Heart right ventricle (tissue), 16 donors: ENCODE measurements at regions not wholly inside any gene's neighbourhood (a gene's known extent, or its start where the extent isn't known, plus 50 kb on each side); places are given as distances from the start of the nearest gene placed in this dataset.

Experiments
- ATAC-seq, 8 donors: fragments of 200-7000 bp; cut with Tn5 transposase; one replicate each; pipeline ENCODE4 v1.9.1; 2020; ENCODE audit warnings: mild to moderate bottlenecking in 8 of 8, moderate library complexity in 8 of 8, moderate number of reproducible peaks in 1 of 8
- DNase-seq, 2 donors: peaks; one replicate each; pipeline ENCODE4 v3.0.0-alpha.2; 2020
- H3K27ac ChIP-seq, 10 donors: fragments of 200-600 bp; sonication (generic) in 2 of 10; one replicate each; pipeline versions ENCODE4 v1.5.0 to v1.8.0; 2020 to 2022; ENCODE audit warnings: mild to moderate bottlenecking in 3 of 10
- H3K27me3 ChIP-seq, 7 donors: fragments of 200-600 bp; one replicate each; pipeline ENCODE4 v1.8.0; 2021 to 2022; ENCODE audit warnings: mild to moderate bottlenecking in 2 of 7
- H3K36me3 ChIP-seq, 9 donors: fragments of 200-600 bp; sonication (generic) in 1 of 9; one replicate each; pipeline versions ENCODE4 v1.5.0 to v1.8.0; 2020 to 2022; ENCODE audit warnings: mild to moderate bottlenecking in 2 of 9
- H3K4me1 ChIP-seq, 9 donors: fragments of 200-600 bp; sonication (generic) in 1 of 9; one replicate each; pipeline versions ENCODE4 v1.5.0 to v1.8.0; 2020 to 2022; ENCODE audit warnings: mild to moderate bottlenecking in 4 of 9
- H3K4me3 ChIP-seq, 10 donors: fragments of 200-600 bp; sonication (generic) in 2 of 10; one replicate each; pipeline versions ENCODE4 v1.5.0 to v1.8.0; 2020 to 2022; ENCODE audit warnings: mild to moderate bottlenecking in 7 of 10, moderate library complexity in 2 of 10
- H3K9me3 ChIP-seq, 11 donors: fragments of 200-600 bp in 10 of 11; sonication (generic) in 2 of 11; one replicate each; pipeline versions ENCODE4 v1.5.0 to v1.8.0; 2013 to 2022; ENCODE audit warnings: mild to moderate bottlenecking in 2 of 11, control low read depth in 1 of 11, moderate library complexity in 1 of 11
- WGBS, 2 donors: extraction: QIAGEN DNeasy Blood & Tissue Kit; methylation state at CpG; one replicate each; pipeline ENCODE4 v1.1.7; 2013; ENCODE audit warnings: inconsistent platforms in 1 of 2; 5-methylcytosine and 5-hydroxymethylcytosine counted together
- intact Hi-C, 10 donors: fragments of 100-400 bp; cut with DNase I; formaldehyde crosslinking; loops; one replicate each; pipeline versions ENCODE4 v1.11.1 to v1.14.2; 2022
- TF ChIP-seq, protein P1 (sequence below), 9 donors: fragments of 200-600 bp; sonication (generic) in 2 of 9; IDR thresholded peaks; one replicate each; pipeline versions ENCODE4 v1.5.0 to v1.8.0; 2021 to 2022; ENCODE audit warnings: antibody characterized with exemption in 9 of 9, mild to moderate bottlenecking in 5 of 9, moderate library complexity in 1 of 9
- donor health status: Arrhythmogenic right ventricular cardiomyopathy.
- donor health status: ischemic (EF 13 %, LVEDD 7.1; RV severe dilation, severe dysfunction).
- donor health status: healthy with polysubstance abuse.
- donor health status: DM: no; HTN: yes; CAD: no.
- donor health status: DM: no; HTN: no; CAD: no.
- donor health status: ischemic (EF 25% LVEDD 6.9; RV normal size, moderate dysfunction).
- donor health status: ischemic (EF 25% LVEDD 5.7; RV mildly dilated, moderate dysfunction).
- donor health status: healthy.
- donor health status: DM: yes; HTN: yes; CAD: no.
- donor health status: Ischemic cardiomyopathy.
- donor health status: ischemic (EF 35%, LVEDD 5.7; RV mildly dilated, moderate dysfunction).
- donor health status: nonischemic (EF 11% LVEDD 7.7; RV severe dilation, severe dysfunction).
- donor health status: DM: yes; HTN: yes; CAD: no.
- donor health status: PGD.
- donor health status: ischemic (EF 29% LVEDD 5.4; RV normal size, mild dysfunction).
- donor health status: nonischemic (EF 23%, LVEDD 6.1; RV moderate dilation, normal function).

DNA sequence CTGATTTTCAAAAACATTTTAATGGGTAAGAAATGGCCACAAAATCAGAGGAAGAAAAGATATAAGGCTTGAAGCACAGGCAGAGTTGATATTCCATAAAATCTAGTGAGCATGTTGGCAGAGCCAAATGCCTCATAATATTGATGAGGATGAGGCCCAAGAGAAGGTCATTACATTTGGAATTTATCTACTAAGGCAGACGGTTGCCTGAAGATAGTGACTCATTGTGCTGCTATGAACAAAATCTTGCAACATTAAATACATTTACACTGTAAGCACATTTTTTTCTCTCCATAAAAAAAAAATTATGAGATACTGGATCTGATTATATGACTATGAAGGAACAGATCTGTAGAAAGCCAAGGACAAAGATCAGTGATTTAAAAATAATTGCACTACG is 881.4 kb upstream of the CHORDC1 start:
- TF ChIP-seq, protein P1, sequence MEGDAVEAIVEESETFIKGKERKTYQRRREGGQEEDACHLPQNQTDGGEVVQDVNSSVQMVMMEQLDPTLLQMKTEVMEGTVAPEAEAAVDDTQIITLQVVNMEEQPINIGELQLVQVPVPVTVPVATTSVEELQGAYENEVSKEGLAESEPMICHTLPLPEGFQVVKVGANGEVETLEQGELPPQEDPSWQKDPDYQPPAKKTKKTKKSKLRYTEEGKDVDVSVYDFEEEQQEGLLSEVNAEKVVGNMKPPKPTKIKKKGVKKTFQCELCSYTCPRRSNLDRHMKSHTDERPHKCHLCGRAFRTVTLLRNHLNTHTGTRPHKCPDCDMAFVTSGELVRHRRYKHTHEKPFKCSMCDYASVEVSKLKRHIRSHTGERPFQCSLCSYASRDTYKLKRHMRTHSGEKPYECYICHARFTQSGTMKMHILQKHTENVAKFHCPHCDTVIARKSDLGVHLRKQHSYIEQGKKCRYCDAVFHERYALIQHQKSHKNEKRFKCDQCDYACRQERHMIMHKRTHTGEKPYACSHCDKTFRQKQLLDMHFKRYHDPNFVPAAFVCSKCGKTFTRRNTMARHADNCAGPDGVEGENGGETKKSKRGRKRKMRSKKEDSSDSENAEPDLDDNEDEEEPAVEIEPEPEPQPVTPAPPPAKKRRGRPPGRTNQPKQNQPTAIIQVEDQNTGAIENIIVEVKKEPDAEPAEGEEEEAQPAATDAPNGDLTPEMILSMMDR (IDR thresholded peaks at IDR 0.05), result no peak
- H3K9me3 ChIP-seq, result peaks cover 0 to 6% (median 0%) of the 10 kb centered on the region in 11 donors
- intact Hi-C loops, result no loop called here
- DNase-seq, result no peak
- ATAC-seq, result no peak
- H3K4me1 ChIP-seq, result no peaks in the 10 kb centered on the region
- 42 to 43% methylated on average over 2 of the region's 2 CpGs for WGBS, 2 donors
- no peaks in the 10 kb centered on the region for H3K27me3 ChIP-seq
- H3K27ac ChIP-seq, result no peak overlapping the region
- H3K36me3 ChIP-seq, result no peaks in the 10 kb centered on the region
- H3K4me3 ChIP-seq, result no peak overlapping the region

DNA sequence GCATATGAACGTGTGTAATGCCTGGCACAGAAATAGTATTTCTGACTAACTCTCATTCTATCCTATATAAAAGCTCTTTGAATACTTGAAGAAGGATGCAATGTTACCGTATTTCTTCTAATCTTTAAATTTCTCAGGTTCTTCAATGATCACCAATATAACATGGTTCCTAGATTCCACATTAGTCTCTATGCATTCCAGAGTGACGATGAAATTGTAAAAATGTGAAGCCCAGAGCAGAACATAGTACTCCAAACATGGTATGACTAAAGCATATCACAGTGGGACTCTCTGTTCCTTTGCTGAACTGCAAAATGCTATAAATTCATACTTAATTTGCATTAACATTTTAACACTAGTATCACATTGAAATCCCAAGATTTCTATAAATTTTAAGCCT is 877.6 kb upstream of the CHORDC1 start:
- Histone ChIP-seq H3K4me1 (no peaks in the 10 kb centered on the region), H3K27me3 (no peaks in the 10 kb centered on the region), H3K36me3 (no peaks in the 10 kb centered on the region), H3K4me3 (no peak overlapping the region), H3K27ac (no peak overlapping the region), H3K9me3 (peaks cover 0 to 6% (median 0%) of the 10 kb centered on the region in 11 donors)
- intact Hi-C loops, result no loop called here
- DNase-seq, result no peak
- TF ChIP-seq, protein P1 (IDR thresholded peaks at IDR 0.05), result no peak
- no peak for ATAC-seq
- 65 to 83% methylated on average over 3 of the region's 3 CpGs for WGBS, 2 donors

DNA sequence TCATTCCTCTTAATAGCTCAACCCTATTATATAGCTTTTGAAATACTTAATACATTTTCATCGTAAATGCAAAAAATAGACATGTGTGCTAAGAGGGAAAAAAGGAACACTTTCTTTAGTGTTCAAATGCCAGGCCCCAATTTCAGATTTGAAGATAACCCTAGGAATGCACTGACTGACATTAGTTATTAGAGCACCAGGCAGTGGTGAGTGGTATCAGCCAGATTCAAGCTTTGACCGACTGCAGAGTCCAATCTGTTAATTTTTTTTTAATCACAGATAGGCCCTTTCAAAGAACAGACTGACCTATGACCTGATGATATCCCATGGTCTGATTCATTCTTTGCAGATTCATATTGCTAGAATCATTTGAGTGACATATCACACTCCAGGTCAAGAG is 874.2 kb upstream of the CHORDC1 start:
- Histone ChIP-seq H3K36me3 (no peaks in the 10 kb centered on the region), H3K27ac (no peak overlapping the region), H3K9me3 (no peaks in the 10 kb centered on the region), H3K4me3 (no peak overlapping the region), H3K27me3 (no peaks in the 10 kb centered on the region), H3K4me1 (no peaks in the 10 kb centered on the region)
- intact Hi-C loops, result no loop called here
- WGBS, 2 donors, result 47 to 51% methylated on average over 2 of the region's 2 CpGs
- ATAC-seq, result no peak
- TF ChIP-seq, protein P1 (IDR thresholded peaks at IDR 0.05), result no peak
- no peak for DNase-seq

DNA sequence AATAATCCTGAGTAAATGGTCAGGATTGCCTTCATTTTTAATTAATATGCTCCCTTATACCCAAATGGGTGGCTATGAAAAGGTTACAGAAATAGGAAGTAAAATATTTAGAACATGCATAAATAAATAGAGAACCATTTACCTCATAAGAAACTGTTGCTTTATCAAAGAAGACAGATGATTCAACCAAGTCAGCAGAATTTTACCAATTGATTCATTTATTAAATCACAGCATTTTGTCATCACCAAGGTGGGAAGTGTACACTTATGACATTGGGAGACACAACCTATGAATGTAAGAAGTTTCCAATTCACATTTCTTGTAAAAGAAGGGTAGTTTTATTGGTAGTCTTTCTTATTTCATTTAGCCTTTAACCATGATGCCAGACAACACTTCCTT is 870.3 kb upstream of the CHORDC1 start:
- intact Hi-C loops, result no loop called here
- DNase-seq (no peak), ATAC-seq (no peak)
- H3K36me3 ChIP-seq, result no peaks in the 10 kb centered on the region
- TF ChIP-seq, protein P1 (IDR thresholded peaks at IDR 0.05), result no peak
- H3K27me3 ChIP-seq, result no peaks in the 10 kb centered on the region
- no peaks in the 10 kb centered on the region for H3K9me3 ChIP-seq
- no peak overlapping the region for H3K27ac ChIP-seq
- no peak overlapping the region for H3K4me3 ChIP-seq
- no peaks in the 10 kb centered on the region for H3K4me1 ChIP-seq

DNA sequence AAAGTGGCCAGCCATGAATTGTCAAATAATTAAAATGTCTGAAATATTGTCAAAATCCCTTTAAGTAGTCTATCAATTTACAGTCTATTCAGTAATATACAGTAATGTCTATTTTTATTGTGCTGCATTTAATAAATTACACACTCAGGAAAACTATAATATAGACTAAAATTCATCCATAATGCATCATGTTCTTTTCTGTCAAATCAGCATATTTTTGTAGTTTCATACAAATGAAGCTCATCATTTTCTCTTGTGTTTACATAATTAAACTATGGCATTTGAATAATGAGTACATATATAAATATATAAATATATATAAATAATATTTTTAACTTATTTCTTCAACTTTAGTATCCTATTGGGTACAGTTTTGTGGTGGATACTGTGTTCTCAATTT is 868.7 kb upstream of the CHORDC1 start:
- Histone ChIP-seq H3K27me3 (no peaks in the 10 kb centered on the region), H3K4me3 (no peak overlapping the region), H3K27ac (no peak overlapping the region), H3K4me1 (no peaks in the 10 kb centered on the region), H3K9me3 (no peaks in the 10 kb centered on the region), H3K36me3 (no peaks in the 10 kb centered on the region)
- TF ChIP-seq, protein P1 (IDR thresholded peaks at IDR 0.05), result no peak
- intact Hi-C loops, result no loop called here
- DNase-seq (no peak), ATAC-seq (no peak)
